K562 (cell line): ENCODE measurements at regions not wholly inside any gene's neighbourhood (a gene's known extent, or its start where the extent isn't known, plus 50 kb on each side); places are given as distances from the start of the nearest gene placed in this dataset.

Experiments
- ATF4 ChIP-seq: fragments of 450-650 bp; formaldehyde crosslinking; IDR thresholded peaks from 2 replicates; pipeline ENCODE4 v1.4.0; 2022; ENCODE audit warnings: mild to moderate bottlenecking, moderate library complexity
- BCL6 ChIP-seq: fragments of 250-450 bp; sonication (Bioruptor Pico); IDR thresholded peaks from 2 replicates; pipeline ENCODE4 v1.4.0; 2020
- DPF2 ChIP-seq: fragments of 450-650 bp; IDR thresholded peaks from 2 replicates; pipeline ENCODE4 v1.6.1; 2016
- E2F6 ChIP-seq, 2 experiments: IDR thresholded peaks; 2 replicates each; pipeline ENCODE4 v1.6.1; 2011; ENCODE audit warnings: borderline replicate concordance in 1 of 2, control low read depth in 1 of 2, low read depth in 1 of 2, low read length in 1 of 2, mild to moderate bottlenecking in 1 of 2, mixed read lengths in 1 of 2, moderate library complexity in 1 of 2; ENCODE audit not compliant: insufficient read depth in 1 of 2, insufficient read length in 1 of 2, poor library complexity in 1 of 2, severe bottlenecking in 1 of 2; ENCODE audit errors: extremely low read depth in 1 of 2
- EP400 ChIP-seq: fragments of 450-650 bp; IDR thresholded peaks from 2 replicates; pipeline ENCODE4 v1.6.1; 2017; ENCODE audit warnings: antibody characterized with exemption, mild to moderate bottlenecking, moderate library complexity
- KHSRP ChIP-seq: fragments of 450-650 bp; IDR thresholded peaks from 2 replicates; pipeline ENCODE4 v1.6.1; 2017
- LCOR ChIP-seq: sonication (generic); formaldehyde crosslinking; IDR thresholded peaks from 2 replicates; pipeline ENCODE4 v1.8.0; 2022; ENCODE audit warnings: mild to moderate bottlenecking, missing genetic modification reagents
- NKRF ChIP-seq: fragments of 450-650 bp; IDR thresholded peaks from 2 replicates; pipeline ENCODE4 v1.6.1; 2016; ENCODE audit warnings: borderline replicate concordance
- NR0B1 ChIP-seq: fragments of 450-650 bp; IDR thresholded peaks from one replicate; pipeline ENCODE4 v1.6.1; 2018; ENCODE audit warnings: mild to moderate bottlenecking, moderate library complexity; ENCODE audit not compliant: partially characterized antibody
- ZBED1 ChIP-seq: IDR thresholded peaks from 2 replicates; pipeline ENCODE4 v1.6.1; 2014
- ZBTB2 ChIP-seq: fragments of 450-650 bp; IDR thresholded peaks from 2 replicates; pipeline ENCODE4 v1.6.1; 2016; ENCODE audit warnings: antibody characterized with exemption
- ZKSCAN1 ChIP-seq: fragments of 150-350 bp; IDR thresholded peaks from 2 replicates; pipeline ENCODE4 v1.6.1; 2016; ENCODE audit warnings: low read depth, low read length
- ZNF121 ChIP-seq: sonication (generic); formaldehyde crosslinking; conservative IDR thresholded peaks from 2 replicates; pipeline ENCODE4 v1.8.0; 2022; ENCODE audit warnings: missing genetic modification reagents
- ZNF140 ChIP-seq: fragments of 250-450 bp; sonication (Bioruptor Pico); IDR thresholded peaks from 2 replicates; pipeline ENCODE4 v1.8.0; 2021; ENCODE audit warnings: moderate library complexity, mild to moderate bottlenecking, inconsistent platforms
- ZNF75A ChIP-seq: fragments of 450-650 bp; formaldehyde crosslinking; IDR thresholded peaks from 2 replicates; pipeline ENCODE4 v1.4.0; 2020; ENCODE audit warnings: mild to moderate bottlenecking
- TF ChIP-seq, protein P1 (sequence below): sonication (generic); formaldehyde crosslinking; IDR thresholded peaks from 2 replicates; pipeline ENCODE4 v1.8.0; 2023; ENCODE audit warnings: missing genetic modification reagents, mild to moderate bottlenecking, borderline replicate concordance

GRCh38 chr15:95709959-95710695 is 620.4 kb upstream of the NR2F2 start (continued):
- peak; percentile 86; the same call in 1 of the 2 replicates for TF ChIP-seq ZBTB2
- no peak for TF ChIP-seq E2F6 (IDR thresholded peaks at IDR 0.05; ENCODE audit: borderline replicate concordance in 1 of 2, extremely low read depth in 1 of 2, insufficient read depth in 1 of 2, insufficient read length in 1 of 2, low read depth in 1 of 2, low read length in 1 of 2, poor library complexity in 1 of 2, severe bottlenecking in 1 of 2)
- TF ChIP-seq ZKSCAN1: no peak
- TF ChIP-seq ZNF121 (CRISPR knock-in tag): no peak
- TF ChIP-seq, protein P1, sequence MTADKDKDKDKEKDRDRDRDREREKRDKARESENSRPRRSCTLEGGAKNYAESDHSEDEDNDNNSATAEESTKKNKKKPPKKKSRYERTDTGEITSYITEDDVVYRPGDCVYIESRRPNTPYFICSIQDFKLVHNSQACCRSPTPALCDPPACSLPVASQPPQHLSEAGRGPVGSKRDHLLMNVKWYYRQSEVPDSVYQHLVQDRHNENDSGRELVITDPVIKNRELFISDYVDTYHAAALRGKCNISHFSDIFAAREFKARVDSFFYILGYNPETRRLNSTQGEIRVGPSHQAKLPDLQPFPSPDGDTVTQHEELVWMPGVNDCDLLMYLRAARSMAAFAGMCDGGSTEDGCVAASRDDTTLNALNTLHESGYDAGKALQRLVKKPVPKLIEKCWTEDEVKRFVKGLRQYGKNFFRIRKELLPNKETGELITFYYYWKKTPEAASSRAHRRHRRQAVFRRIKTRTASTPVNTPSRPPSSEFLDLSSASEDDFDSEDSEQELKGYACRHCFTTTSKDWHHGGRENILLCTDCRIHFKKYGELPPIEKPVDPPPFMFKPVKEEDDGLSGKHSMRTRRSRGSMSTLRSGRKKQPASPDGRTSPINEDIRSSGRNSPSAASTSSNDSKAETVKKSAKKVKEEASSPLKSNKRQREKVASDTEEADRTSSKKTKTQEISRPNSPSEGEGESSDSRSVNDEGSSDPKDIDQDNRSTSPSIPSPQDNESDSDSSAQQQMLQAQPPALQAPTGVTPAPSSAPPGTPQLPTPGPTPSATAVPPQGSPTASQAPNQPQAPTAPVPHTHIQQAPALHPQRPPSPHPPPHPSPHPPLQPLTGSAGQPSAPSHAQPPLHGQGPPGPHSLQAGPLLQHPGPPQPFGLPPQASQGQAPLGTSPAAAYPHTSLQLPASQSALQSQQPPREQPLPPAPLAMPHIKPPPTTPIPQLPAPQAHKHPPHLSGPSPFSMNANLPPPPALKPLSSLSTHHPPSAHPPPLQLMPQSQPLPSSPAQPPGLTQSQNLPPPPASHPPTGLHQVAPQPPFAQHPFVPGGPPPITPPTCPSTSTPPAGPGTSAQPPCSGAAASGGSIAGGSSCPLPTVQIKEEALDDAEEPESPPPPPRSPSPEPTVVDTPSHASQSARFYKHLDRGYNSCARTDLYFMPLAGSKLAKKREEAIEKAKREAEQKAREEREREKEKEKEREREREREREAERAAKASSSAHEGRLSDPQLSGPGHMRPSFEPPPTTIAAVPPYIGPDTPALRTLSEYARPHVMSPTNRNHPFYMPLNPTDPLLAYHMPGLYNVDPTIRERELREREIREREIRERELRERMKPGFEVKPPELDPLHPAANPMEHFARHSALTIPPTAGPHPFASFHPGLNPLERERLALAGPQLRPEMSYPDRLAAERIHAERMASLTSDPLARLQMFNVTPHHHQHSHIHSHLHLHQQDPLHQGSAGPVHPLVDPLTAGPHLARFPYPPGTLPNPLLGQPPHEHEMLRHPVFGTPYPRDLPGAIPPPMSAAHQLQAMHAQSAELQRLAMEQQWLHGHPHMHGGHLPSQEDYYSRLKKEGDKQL: no peak
- TF ChIP-seq NKRF: no peak; the same call in 1 of the 2 replicates
- peak; percentile 94 for TF ChIP-seq KHSRP
- TF ChIP-seq DPF2: peak; percentile 100
- TF ChIP-seq NR0B1: no peak
- 0 out of 2 replicates have a peak, but pooled peaks have one; percentile 43 for TF ChIP-seq ZBED1
- TF ChIP-seq ATF4 (CRISPR knock-in tag): peak; percentile 60
- peak; percentile 78 for TF ChIP-seq EP400
- 0 out of 2 replicates have a peak, but pooled peaks have one; percentile 72 for TF ChIP-seq LCOR (CRISPR knock-in tag)
- TF ChIP-seq ZNF140 (CRISPR knock-in tag): no peak
- TF ChIP-seq ZNF75A (CRISPR knock-in tag): no peak
- TF ChIP-seq BCL6 (CRISPR knock-in tag): no peak
